ENCODE measurements at regions not wholly inside any gene's neighbourhood (a gene's known extent, or its start where the extent isn't known, plus 50 kb on each side); places are given as distances from the start of the nearest gene placed in this dataset.
"Not testable (repeated sequence)": the region's sequence is repeated elsewhere in the genome, so short reads cannot be mapped to it uniquely, and the experiment has no call there.

GRCh38 chr9:25025686-25026085 lies 480.0 kb upstream of the IZUMO3 start:
- DNase-seq = no peak

- DNase-seq = no peak
These were observed 479.5 kb upstream of the IZUMO3 start for GRCh38 chr9:25025156-25025555.

GRCh38 chr9:25017779-25018178 lies 472.1 kb upstream of the IZUMO3 start:
- DNase-seq = no peak

GRCh38 chr9:25010027-25010662 lies 464.4 kb upstream of the IZUMO3 start:
- no peak for DNase-seq

- DNase-seq = no peak
These were observed 458.0 kb upstream of the IZUMO3 start for GRCh38 chr9:25003686-25004085.

GRCh38 chr9:24986331-24986730 lies 440.6 kb upstream of the IZUMO3 start:
- no peak for DNase-seq

- not testable (repeated sequence) for DNase-seq
These were observed 425.1 kb upstream of the IZUMO3 start for GRCh38 chr9:24970780-24971179.

GRCh38 chr9:24961762-24962161 lies 416.1 kb upstream of the IZUMO3 start:
- no peak for DNase-seq

GRCh38 chr9:24953070-24953469 lies 407.4 kb upstream of the IZUMO3 start:
- no peak for DNase-seq

- DNase-seq = no peak
These were observed 393.6 kb upstream of the IZUMO3 start for GRCh38 chr9:24939109-24939850.

GRCh38 chr9:24936117-24936516 lies 390.4 kb upstream of the IZUMO3 start:
- no peak for DNase-seq

- DNase-seq = no peak
These were observed 387.1 kb upstream of the IZUMO3 start for GRCh38 chr9:24932785-24933184.

GRCh38 chr9:24931894-24932293 lies 386.2 kb upstream of the IZUMO3 start:
- DNase-seq = no peak

- no peak for DNase-seq
These were observed 367.1 kb upstream of the IZUMO3 start for GRCh38 chr9:24912767-24913166.

GRCh38 chr9:24901319-24901718 lies 355.6 kb upstream of the IZUMO3 start:
- DNase-seq = no peak

- no peak for DNase-seq
These were observed 354.5 kb upstream of the IZUMO3 start for GRCh38 chr9:24900179-24900578.

- no peak for DNase-seq
These were observed 353.8 kb upstream of the IZUMO3 start for GRCh38 chr9:24899463-24899862.

- DNase-seq = no peak
These were observed 352.1 kb upstream of the IZUMO3 start for GRCh38 chr9:24897826-24898225.

GRCh38 chr9:24881361-24881760 lies 335.7 kb upstream of the IZUMO3 start:
- DNase-seq = no peak

GRCh38 chr9:24879591-24879990 lies 333.9 kb upstream of the IZUMO3 start:
- no peak for DNase-seq

GRCh38 chr9:24856601-24857000 lies 310.9 kb upstream of the IZUMO3 start:
- not testable (repeated sequence) for DNase-seq

GRCh38 chr9:24846248-24846912 lies 300.7 kb upstream of the IZUMO3 start:
- DNase-seq = no peak

GRCh38 chr9:24844217-24844616 lies 298.5 kb upstream of the IZUMO3 start:
- DNase-seq = no peak

- DNase-seq = no peak
These were observed 296.3 kb upstream of the IZUMO3 start for GRCh38 chr9:24841993-24842392.
